ENCODE measurements at regions not wholly inside any gene's neighbourhood (a gene's known extent, or its start where the extent isn't known, plus 50 kb on each side); places are given as distances from the start of the nearest gene placed in this dataset.

DNA sequence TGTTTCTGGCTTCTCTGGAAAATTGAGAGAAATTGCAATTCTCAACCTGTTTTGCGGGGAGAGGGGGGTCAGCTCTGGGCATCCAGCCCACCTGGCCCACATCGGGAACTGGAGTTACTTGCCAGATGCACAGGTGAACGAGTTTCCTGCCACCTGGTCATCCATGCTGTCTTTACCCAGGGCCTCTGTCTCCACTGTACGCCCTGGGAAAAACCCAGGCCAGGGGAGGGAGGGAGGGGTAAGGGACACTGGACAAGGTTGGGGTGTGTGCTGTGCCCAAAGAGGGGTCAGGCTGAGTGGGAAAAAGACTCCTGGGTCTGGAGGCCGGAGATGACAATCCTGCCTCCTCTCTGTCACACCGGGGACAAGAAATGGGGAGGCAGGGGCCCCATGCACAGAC, 307.6 kb downstream of the ZNF536 start:
- ChIA-PET CTCF (interaction anchor here (1.0 to 3.8 kb wide), 3 partner anchors 12 to 1970 kb away, joined by 3 to 91 read pairs (median 20); no protein-coding TSS in a partner anchor), POLR2A (no interaction called here)
- peaks cover 3% of the 10 kb centered on the region; the same call in 1 of the 3 replicates for H3K4me1 ChIP-seq
- H3K27ac ChIP-seq = no peak overlapping the region
- FAIRE-seq = no peak
- H3K4me3 ChIP-seq = no peak overlapping the region
- H3K4me2 ChIP-seq = no peak overlapping the region
- WGBS (ENCODE audit: missing lambda C conversion rate) = 6% methylated on average over 6 of the region's 6 CpGs
- no peak for ATAC-seq
- DNase-seq (ENCODE audit: low read depth in 1 of 2, low spot score in 1 of 2) = no peak
- TF ChIP-seq, protein P1, sequence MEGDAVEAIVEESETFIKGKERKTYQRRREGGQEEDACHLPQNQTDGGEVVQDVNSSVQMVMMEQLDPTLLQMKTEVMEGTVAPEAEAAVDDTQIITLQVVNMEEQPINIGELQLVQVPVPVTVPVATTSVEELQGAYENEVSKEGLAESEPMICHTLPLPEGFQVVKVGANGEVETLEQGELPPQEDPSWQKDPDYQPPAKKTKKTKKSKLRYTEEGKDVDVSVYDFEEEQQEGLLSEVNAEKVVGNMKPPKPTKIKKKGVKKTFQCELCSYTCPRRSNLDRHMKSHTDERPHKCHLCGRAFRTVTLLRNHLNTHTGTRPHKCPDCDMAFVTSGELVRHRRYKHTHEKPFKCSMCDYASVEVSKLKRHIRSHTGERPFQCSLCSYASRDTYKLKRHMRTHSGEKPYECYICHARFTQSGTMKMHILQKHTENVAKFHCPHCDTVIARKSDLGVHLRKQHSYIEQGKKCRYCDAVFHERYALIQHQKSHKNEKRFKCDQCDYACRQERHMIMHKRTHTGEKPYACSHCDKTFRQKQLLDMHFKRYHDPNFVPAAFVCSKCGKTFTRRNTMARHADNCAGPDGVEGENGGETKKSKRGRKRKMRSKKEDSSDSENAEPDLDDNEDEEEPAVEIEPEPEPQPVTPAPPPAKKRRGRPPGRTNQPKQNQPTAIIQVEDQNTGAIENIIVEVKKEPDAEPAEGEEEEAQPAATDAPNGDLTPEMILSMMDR (IDR thresholded peaks at IDR 0.05) = no peak
- TF ChIP-seq MAFK (IDR thresholded peaks at IDR 0.05; ENCODE audit: partially characterized antibody) = no peak
- TF ChIP-seq HDAC2 (IDR thresholded peaks at IDR 0.05) = no peak
- TF ChIP-seq CHD2 (IDR thresholded peaks at IDR 0.05; ENCODE audit: low read length, partially characterized antibody) = no peak
- TF ChIP-seq RNF2 (IDR thresholded peaks at IDR 0.05; ENCODE audit: borderline replicate concordance, low read depth) = no peak
- TF ChIP-seq EHMT2 (IDR thresholded peaks at IDR 0.05; ENCODE audit: low read depth) = no peak
- no peak for TF ChIP-seq RAD21 (conservative IDR thresholded peaks at IDR 0.05 in 1 of 2, IDR thresholded peaks at IDR 0.05 in 1 of 2)
- no peak for TF ChIP-seq JUNB (IDR thresholded peaks at IDR 0.05)
- no peak for TF ChIP-seq RCOR1 (IDR thresholded peaks at IDR 0.05; ENCODE audit: low read depth, low read length)
- no peak for TF ChIP-seq RFX5 (IDR thresholded peaks at IDR 0.05)
- TF ChIP-seq RARB (CRISPR knock-in tag; IDR thresholded peaks at IDR 0.05) = no peak
- no peak for TF ChIP-seq PHF8 (IDR thresholded peaks at IDR 0.05; ENCODE audit: borderline replicate concordance, low read depth)
- TF ChIP-seq MAZ (IDR thresholded peaks at IDR 0.05; ENCODE audit: borderline replicate concordance, low read depth, low read length) = no peak
- TF ChIP-seq, protein P2, sequence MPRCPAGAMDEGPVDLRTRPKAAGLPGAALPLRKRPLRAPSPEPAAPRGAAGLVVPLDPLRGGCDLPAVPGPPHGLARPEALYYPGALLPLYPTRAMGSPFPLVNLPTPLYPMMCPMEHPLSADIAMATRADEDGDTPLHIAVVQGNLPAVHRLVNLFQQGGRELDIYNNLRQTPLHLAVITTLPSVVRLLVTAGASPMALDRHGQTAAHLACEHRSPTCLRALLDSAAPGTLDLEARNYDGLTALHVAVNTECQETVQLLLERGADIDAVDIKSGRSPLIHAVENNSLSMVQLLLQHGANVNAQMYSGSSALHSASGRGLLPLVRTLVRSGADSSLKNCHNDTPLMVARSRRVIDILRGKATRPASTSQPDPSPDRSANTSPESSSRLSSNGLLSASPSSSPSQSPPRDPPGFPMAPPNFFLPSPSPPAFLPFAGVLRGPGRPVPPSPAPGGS (IDR thresholded peaks at IDR 0.05) = no peak
- TF ChIP-seq HOXB13 (CRISPR knock-in tag; IDR thresholded peaks at IDR 0.05; ENCODE audit: low read depth) = no peak
- TF ChIP-seq ZSCAN20 (CRISPR knock-in tag; IDR thresholded peaks at IDR 0.05) = no peak
- no peak for TF ChIP-seq EP300 (IDR thresholded peaks at IDR 0.05)
- no peak for TF ChIP-seq JUN (IDR thresholded peaks at IDR 0.05)
- TF ChIP-seq MYC (IDR thresholded peaks at IDR 0.05; ENCODE audit: borderline replicate concordance, low read length) = no peak
- H3K9me3 ChIP-seq = no peaks in the 10 kb centered on the region

DNA sequence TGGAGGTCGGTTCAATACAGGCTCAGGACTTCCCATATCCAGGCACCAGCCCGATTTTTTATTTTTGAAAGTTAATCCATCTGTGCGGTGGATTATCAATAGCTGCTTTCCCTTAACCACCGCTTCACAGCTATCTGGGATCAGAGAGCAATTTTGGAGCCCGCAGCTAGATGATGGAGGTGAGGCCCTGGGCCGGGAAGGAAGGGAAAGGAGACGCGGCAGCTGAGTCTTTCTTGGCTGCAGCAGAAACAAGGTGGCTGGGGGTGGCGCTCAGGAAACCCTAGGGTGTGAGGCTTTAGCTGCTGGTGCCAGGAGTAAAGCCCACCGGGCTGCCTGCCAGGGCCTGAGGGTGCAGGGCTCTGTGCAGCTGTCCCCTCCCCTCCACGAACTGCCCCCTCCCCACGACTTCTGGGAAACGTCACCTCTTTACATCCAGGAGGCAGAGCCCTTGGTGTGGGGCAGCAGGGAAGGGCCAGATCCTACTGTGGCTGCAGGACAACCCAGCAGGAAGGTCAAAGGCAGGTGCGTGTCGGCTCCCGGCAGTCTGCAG, 307.0 kb downstream of the ZNF536 start:
- DNase-seq (ENCODE audit: low read depth in 1 of 2, low spot score in 1 of 2) (no peak), FAIRE-seq (no peak), ATAC-seq (no peak)
- POLR2A ChIA-PET = no interaction called here
- H3K4me2 ChIP-seq = no peak overlapping the region
- peaks cover 3% of the 10 kb centered on the region; the same call in 1 of the 3 replicates for H3K4me1 ChIP-seq
- whole genome bisulfite sequencing (ENCODE audit: missing lambda C conversion rate) = 12% methylated on average over 16 of the region's 16 CpGs
- no peak overlapping the region for H3K27ac ChIP-seq
- TF ChIP-seq GATA3 (IDR thresholded peaks at IDR 0.05; ENCODE audit: borderline replicate concordance) = no peak
- H3K4me3 ChIP-seq = no peak overlapping the region
- CTCF ChIA-PET = interaction anchor here (1.0 to 3.8 kb wide), 7 partner anchors 9 to 1969 kb away, joined by 3 to 91 read pairs (median 5); no protein-coding TSS in a partner anchor
- H3K9me3 ChIP-seq = no peaks in the 10 kb centered on the region

DNA sequence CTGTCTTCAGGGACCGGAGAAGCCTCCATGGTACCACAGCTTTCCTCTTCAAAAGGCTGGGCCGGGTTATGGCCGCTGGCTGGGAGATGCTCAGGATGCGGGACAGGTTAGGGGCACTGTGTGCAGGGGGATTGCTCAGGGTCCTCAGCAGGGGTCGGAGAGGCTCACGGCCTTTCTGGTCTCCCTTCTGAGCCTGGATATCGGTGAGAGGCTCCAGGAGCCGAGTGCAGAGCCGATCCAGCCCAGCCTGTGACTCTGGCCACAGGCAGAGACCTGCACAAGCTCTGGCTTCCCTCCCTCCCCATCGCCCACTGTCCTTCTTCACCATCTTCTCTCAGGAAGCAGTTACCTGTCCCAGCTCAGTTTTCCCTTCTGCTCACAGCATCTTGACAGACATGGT, 306.0 kb downstream of the ZNF536 start:
- H3K4me2 ChIP-seq = no peak overlapping the region
- no peaks in the 10 kb centered on the region for H3K9me3 ChIP-seq
- FAIRE-seq = no peak
- H3K4me3 ChIP-seq = no peak overlapping the region
- CTCF ChIA-PET = interaction anchor here (1.1 to 3.8 kb wide), 7 partner anchors 10 to 1892 kb away, joined by 3 to 91 read pairs (median 5); no protein-coding TSS in a partner anchor
- no peak for ATAC-seq
- no peak overlapping the region for H3K27ac ChIP-seq
- 11% methylated on average over 10 of the region's 10 CpGs for WGBS (ENCODE audit: missing lambda C conversion rate)
- DNase-seq (ENCODE audit: low read depth in 1 of 2, low spot score in 1 of 2) = no peak
- TF ChIP-seq NR3C1 (IDR thresholded peaks at IDR 0.05) = no peak
- TF ChIP-seq GATA3 (IDR thresholded peaks at IDR 0.05; ENCODE audit: borderline replicate concordance) = no peak
- no peak for TF ChIP-seq CHD4 (IDR thresholded peaks at IDR 0.05; ENCODE audit: borderline replicate concordance)
- TF ChIP-seq ZFP36 (IDR thresholded peaks at IDR 0.05; ENCODE audit: borderline replicate concordance, partially characterized antibody) = no peak
- TF ChIP-seq HDAC2 (IDR thresholded peaks at IDR 0.05) = no peak
- POLR2A ChIA-PET = no interaction called here
- peaks cover 3% of the 10 kb centered on the region; the same call in 1 of the 3 replicates for H3K4me1 ChIP-seq
